Neural progenitor cell (in vitro differentiated cells): ENCODE measurements at regions not wholly inside any gene's neighbourhood (a gene's known extent, or its start where the extent isn't known, plus 50 kb on each side); places are given as distances from the start of the nearest gene placed in this dataset.

Source experiments
- DNase-seq: peaks from one replicate; pipeline ENCODE4 v3.0.0-alpha.2; 2016; ENCODE audit warnings: low spot score
- H2AFZ ChIP-seq: fragments of 200-600 bp; sonication (generic); replicated peaks from 2 replicates; pipeline ENCODE4 v1.6.1; 2016; ENCODE audit warnings: antibody characterized with exemption
- H3F3A ChIP-seq: fragments of 200-600 bp; sonication (generic); 2 replicates; pipeline ENCODE4 v1.6.1; 2016; ENCODE audit warnings: antibody characterized with exemption, low read depth
- H3K27ac ChIP-seq: fragments of 200-600 bp; sonication (generic); 2 replicates; pipeline ENCODE4 v1.5.1; 2016; ENCODE audit warnings: mild to moderate bottlenecking
- H3K27me3 ChIP-seq: fragments of 200-600 bp; sonication (generic); 2 replicates; pipeline ENCODE4 v1.6.1; 2016; ENCODE audit warnings: mild to moderate bottlenecking, moderate library complexity
- H3K36me3 ChIP-seq: fragments of 200-600 bp; sonication (generic); 2 replicates; pipeline ENCODE4 v1.5.1; 2016
- H3K4me1 ChIP-seq: fragments of 200-600 bp; sonication (generic); 2 replicates; pipeline ENCODE4 v1.6.1; 2016; ENCODE audit warnings: mixed run types
- H3K4me2 ChIP-seq: fragments of 200-600 bp; sonication (generic); 2 replicates; pipeline ENCODE4 v1.6.1; 2016
- H3K4me3 ChIP-seq: fragments of 200-600 bp; sonication (generic); 2 replicates; pipeline ENCODE4 v1.5.1; 2016
- H3K79me2 ChIP-seq: fragments of 200-600 bp; sonication (generic); 2 replicates; pipeline ENCODE4 v1.6.1; 2016; ENCODE audit warnings: low read depth
- H3K9ac ChIP-seq: fragments of 200-600 bp; sonication (generic); 2 replicates; pipeline ENCODE4 v1.6.1; 2016
- H3K9me3 ChIP-seq: fragments of 200-600 bp; sonication (generic); 2 replicates; pipeline ENCODE4 v1.5.1; 2016; ENCODE audit warnings: low read depth
- H4K20me1 ChIP-seq: fragments of 200-600 bp; sonication (generic); 2 replicates; pipeline ENCODE4 v1.6.1; 2016; ENCODE audit warnings: low read depth
- H3K27ac Mint-ChIP-seq: 3 replicates; pipeline ENCODE4 v1.8.0; 2021; ENCODE audit warnings: mixed read lengths
- H3K27me3 Mint-ChIP-seq: 2 replicates; pipeline ENCODE4 v1.8.0; 2022; ENCODE audit warnings: low read depth, mild to moderate bottlenecking, inconsistent platforms, moderate library complexity, mixed read lengths; ENCODE audit not compliant: insufficient read depth
- H3K36me3 Mint-ChIP-seq: 3 replicates; pipeline ENCODE4 v1.8.0; 2021; ENCODE audit warnings: mixed read lengths
- H3K4me1 Mint-ChIP-seq: 3 replicates; pipeline ENCODE4 v1.8.0; 2021; ENCODE audit warnings: mixed read lengths
- H3K4me3 Mint-ChIP-seq: 3 replicates; pipeline ENCODE4 v1.8.0; 2021; ENCODE audit warnings: mild to moderate bottlenecking, moderate library complexity, mixed read lengths
- H3K9me3 Mint-ChIP-seq: 3 replicates; pipeline ENCODE4 v1.8.0; 2020; ENCODE audit warnings: mixed read lengths
- CTCF ChIP-seq: fragments of 200-600 bp; sonication (generic); IDR thresholded peaks from 2 replicates; pipeline ENCODE4 v1.5.1; 2017; ENCODE audit warnings: antibody characterized with exemption, mild to moderate bottlenecking
- EZH2 ChIP-seq: fragments of 200-600 bp; sonication (generic); IDR thresholded peaks from 2 replicates; pipeline ENCODE4 v1.6.1; 2017; ENCODE audit warnings: antibody characterized with exemption, mild to moderate bottlenecking, moderate library complexity
- EZH2phosphoT487 ChIP-seq: fragments of 200-600 bp; sonication (generic); IDR thresholded peaks from 2 replicates; pipeline ENCODE4 v1.6.1; 2017; ENCODE audit warnings: antibody characterized with exemption

DNA sequence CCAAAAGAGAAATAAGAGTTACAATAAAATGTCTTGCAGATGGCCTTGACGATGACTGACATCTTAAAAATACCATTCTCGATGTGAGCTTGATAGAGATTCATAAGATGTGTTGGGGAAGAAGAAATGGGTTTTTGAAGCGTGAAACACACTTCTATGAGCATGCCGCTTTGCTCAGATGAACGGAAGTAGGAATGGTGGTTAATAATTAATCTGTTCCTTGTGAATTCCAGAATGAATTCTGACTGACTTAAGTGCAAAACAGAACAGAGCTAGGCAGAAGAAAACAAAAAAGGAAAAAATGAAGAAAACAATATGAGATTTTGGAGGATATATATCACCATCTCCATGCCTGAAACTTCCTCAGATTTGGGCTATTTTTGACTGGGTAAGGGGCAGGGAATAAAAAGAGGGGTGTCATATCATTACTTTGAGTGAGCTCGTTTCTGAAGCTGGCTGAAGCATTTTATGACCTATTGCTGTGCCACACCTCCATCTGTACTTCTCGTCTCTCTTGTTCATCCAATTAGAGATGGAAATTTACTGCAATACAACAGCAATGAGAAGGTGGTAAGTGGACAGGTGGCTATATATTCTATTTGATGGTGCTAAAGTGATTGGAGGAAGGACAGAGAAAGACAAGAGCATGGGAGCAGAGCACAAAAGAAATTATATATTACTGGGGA is 1152.0 kb upstream of the CDH8 start:
- Histone ChIP-seq H3K36me3 (no peaks in the 10 kb centered on the region), H3K4me1 (no peaks in the 10 kb centered on the region), H2AFZ (no peak overlapping the region), H3K4me2 (no peak overlapping the region), H3K4me3 (no peak overlapping the region), H3F3A (no peaks in the 10 kb centered on the region), H4K20me1 (no peaks in the 10 kb centered on the region), H3K9ac (no peak overlapping the region), H3K9me3 (no peaks in the 10 kb centered on the region), H3K27ac (no peak overlapping the region), H3K79me2 (no peaks in the 10 kb centered on the region), H3K27me3 (no peaks in the 10 kb centered on the region)
- DNase-seq, result no peak
- Mint-ChIP-seq H3K27me3 (no peaks in the 10 kb centered on the region), H3K4me1 (no peaks in the 10 kb centered on the region), H3K36me3 (no peaks in the 10 kb centered on the region), H3K9me3 (no peaks in the 10 kb centered on the region), H3K27ac (no peak overlapping the region), H3K4me3 (no peak overlapping the region)
- no peak for TF ChIP-seq EZH2
- TF ChIP-seq CTCF, result no peak
- no peak for TF ChIP-seq EZH2phosphoT487

DNA sequence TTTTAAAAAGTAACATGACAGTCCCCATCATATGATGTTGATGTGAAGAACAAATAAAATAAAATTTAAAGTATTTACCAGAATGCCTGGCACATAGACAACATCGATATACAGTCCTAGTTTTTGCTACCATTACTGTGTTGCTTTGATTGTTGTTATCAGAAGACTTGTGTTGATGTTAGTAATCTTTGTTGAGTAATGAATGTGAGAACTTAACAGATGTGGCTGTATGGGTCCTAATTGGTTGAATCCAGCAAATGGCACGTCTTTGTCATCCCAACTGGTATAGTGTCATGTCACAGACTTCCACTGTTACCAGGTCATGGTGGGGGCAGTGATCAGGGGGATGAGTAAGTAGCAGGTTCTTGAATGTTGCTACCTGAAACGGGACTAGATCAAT is 1151.4 kb upstream of the CDH8 start:
- Histone ChIP-seq H3F3A (no peaks in the 10 kb centered on the region), H3K27ac (no peak overlapping the region), H3K27me3 (no peaks in the 10 kb centered on the region), H3K79me2 (no peaks in the 10 kb centered on the region), H3K4me3 (no peak overlapping the region), H2AFZ (no peak overlapping the region), H3K4me2 (no peak overlapping the region), H3K36me3 (no peaks in the 10 kb centered on the region), H3K9ac (no peak overlapping the region), H4K20me1 (no peaks in the 10 kb centered on the region), H3K9me3 (no peaks in the 10 kb centered on the region), H3K4me1 (no peaks in the 10 kb centered on the region)
- DNase-seq, result no peak
- Mint-ChIP-seq H3K9me3 (no peaks in the 10 kb centered on the region), H3K4me3 (no peak overlapping the region), H3K36me3 (no peaks in the 10 kb centered on the region), H3K4me1 (no peaks in the 10 kb centered on the region), H3K27me3 (peaks cover 3% of the 10 kb centered on the region), H3K27ac (no peak overlapping the region)
- no peak for TF ChIP-seq CTCF

GRCh38 chr16:63185235-63185780 is 1149.1 kb upstream of the CDH8 start:
- Mint-ChIP-seq H3K27me3 (peaks cover 3% of the 10 kb centered on the region), H3K4me1 (no peaks in the 10 kb centered on the region)

More at GRCh38 chr16:63185235-63185780, 1149.1 kb upstream of the CDH8 start:
- TF ChIP-seq EZH2 (no peak), CTCF (no peak), EZH2phosphoT487 (no peak)
- no peaks in the 10 kb centered on the region for H3F3A ChIP-seq
- no peak overlapping the region for H3K27ac ChIP-seq
- peak; percentile 1 for DNase-seq
- H2AFZ ChIP-seq, result no peak overlapping the region
- H3K4me2 ChIP-seq, result no peak overlapping the region
- no peaks in the 10 kb centered on the region for H3K4me1 ChIP-seq
- no peaks in the 10 kb centered on the region for H4K20me1 ChIP-seq
- H3K9me3 ChIP-seq, result no peaks in the 10 kb centered on the region
- Mint-ChIP-seq H3K9me3 (no peaks in the 10 kb centered on the region), H3K27ac (no peak overlapping the region), H3K36me3 (no peaks in the 10 kb centered on the region), H3K4me3 (no peak overlapping the region)
- H3K79me2 ChIP-seq, result no peaks in the 10 kb centered on the region
- H3K4me3 ChIP-seq, result no peak overlapping the region
- H3K9ac ChIP-seq, result no peak overlapping the region
- no peaks in the 10 kb centered on the region for H3K27me3 ChIP-seq
- no peaks in the 10 kb centered on the region for H3K36me3 ChIP-seq
